HEK293 (cell line): ENCODE measurements at regions not wholly inside any gene's neighbourhood (a gene's known extent, or its start where the extent isn't known, plus 50 kb on each side); places are given as distances from the start of the nearest gene placed in this dataset.
A peak's percentile ranks its signal among the peaks of the same experiment; 100 is the strongest.

Experiments
- CTCF ChIA-PET: fragments of 350-600 bp; formaldehyde crosslinking; extraction: SDS; loops from one replicate; lab custom pipeline; 2021; ENCODE audit warnings: antibody characterized with exemption; lab: Yijun Ruan, JAX
- POLR2A ChIA-PET: fragments of 300-600 bp; formaldehyde crosslinking; extraction: SDS; loops from one replicate; lab custom pipeline; 2020; ENCODE audit warnings: antibody characterized with exemption, inconsistent platforms; lab: Yijun Ruan, JAX
- H3K27ac ChIP-seq: fragments of 200-500 bp; sonication (Bioruptor generic); 2 replicates; pipeline ENCODE4 v1.5.1; 2014; ENCODE audit warnings: low read depth, low read length, control low read depth, inconsistent platforms; ENCODE audit errors: extremely low read depth
- H3K36me3 ChIP-seq, 2 experiments: fragments of 200-500 bp in 1 of 2; sonication (Bioruptor generic) in 1 of 2; 1 replicate in 1 of 2; 2 replicates in 1 of 2; pipeline ENCODE4 v1.5.1; 2014 to 2017; ENCODE audit warnings: inconsistent platforms in 2 of 2, low read length in 2 of 2; ENCODE audit not compliant: control insufficient read depth in 2 of 2, insufficient read depth in 1 of 2
- H3K4me1 ChIP-seq: fragments of 200-500 bp; sonication (Bioruptor generic); 2 replicates; pipeline ENCODE4 v1.5.1; 2014; ENCODE audit warnings: mild to moderate bottlenecking, low read length, inconsistent platforms; ENCODE audit not compliant: control insufficient read depth, insufficient read depth
- H3K4me3 ChIP-seq: 2 replicates; pipeline ENCODE4 v1.5.1; 2011; ENCODE audit warnings: low read depth, mild to moderate bottlenecking, control low read depth, low read length, moderate library complexity
- H3K9me3 ChIP-seq: fragments of 200-500 bp; sonication (Bioruptor generic); 2 replicates; pipeline ENCODE4 v1.5.1; 2014; ENCODE audit warnings: low read depth, low read length, inconsistent platforms; ENCODE audit not compliant: control insufficient read depth, insufficient read depth
- REPIN1 ChIP-seq: fragments of 450-650 bp; formaldehyde crosslinking; IDR thresholded peaks from 2 replicates; pipeline ENCODE4 v1.5.1; 2017; ENCODE audit warnings: missing biosample characterization, missing genetic modification characterization, low read depth
- SETDB1 ChIP-seq: IDR thresholded peaks from one replicate; pipeline ENCODE4 v1.6.1; 2017; ENCODE audit warnings: mild to moderate bottlenecking, low read length, moderate library complexity, mixed read lengths; ENCODE audit not compliant: insufficient read length
- ZBTB17 ChIP-seq: fragments of 450-650 bp; formaldehyde crosslinking; IDR thresholded peaks from 2 replicates; pipeline ENCODE4 v1.5.1; 2016; ENCODE audit warnings: missing biosample characterization, missing genetic modification characterization
- ZBTB20 ChIP-seq: fragments of 450-650 bp; formaldehyde crosslinking; IDR thresholded peaks from 2 replicates; pipeline ENCODE4 v1.5.1; 2016; ENCODE audit warnings: missing biosample characterization, missing genetic modification characterization
- ZFHX2 ChIP-seq: fragments of 450-650 bp; formaldehyde crosslinking; conservative IDR thresholded peaks from 2 replicates; pipeline ENCODE4 v1.5.1; 2016; ENCODE audit warnings: missing biosample characterization, missing genetic modification characterization
- ZFP41 ChIP-seq: fragments of 450-650 bp; formaldehyde crosslinking; IDR thresholded peaks from 2 replicates; pipeline ENCODE4 v1.5.1; 2016; ENCODE audit warnings: missing biosample characterization, missing genetic modification characterization, borderline replicate concordance
- ZNF155 ChIP-seq: fragments of 450-650 bp; formaldehyde crosslinking; IDR thresholded peaks from 2 replicates; pipeline ENCODE4 v1.5.1; 2016; ENCODE audit warnings: missing biosample characterization, missing genetic modification characterization
- ZNF16 ChIP-seq: fragments of 450-650 bp; formaldehyde crosslinking; IDR thresholded peaks from 2 replicates; pipeline ENCODE4 v1.5.1; 2016; ENCODE audit warnings: low read depth, missing biosample characterization, missing genetic modification characterization
- ZNF510 ChIP-seq: fragments of 450-650 bp; formaldehyde crosslinking; IDR thresholded peaks from 2 replicates; pipeline ENCODE4 v1.5.1; 2018; ENCODE audit warnings: mild to moderate bottlenecking, missing genetic modification characterization, missing biosample characterization; ENCODE audit not compliant: insufficient replicate concordance
- ZNF521 ChIP-seq: fragments of 450-650 bp; formaldehyde crosslinking; IDR thresholded peaks from 2 replicates; pipeline ENCODE4 v1.5.1; 2017; ENCODE audit warnings: missing biosample characterization, mild to moderate bottlenecking, missing genetic modification characterization
- ZNF530 ChIP-seq: fragments of 450-650 bp; formaldehyde crosslinking; IDR thresholded peaks from 2 replicates; pipeline ENCODE4 v1.5.1; 2016; ENCODE audit warnings: low read depth, missing biosample characterization, missing genetic modification characterization
- ZNF558 ChIP-seq: fragments of 450-650 bp; formaldehyde crosslinking; IDR thresholded peaks from 2 replicates; pipeline ENCODE4 v1.5.1; 2016; ENCODE audit warnings: missing biosample characterization, missing genetic modification characterization
- ZNF654 ChIP-seq: fragments of 450-650 bp; formaldehyde crosslinking; IDR thresholded peaks from 2 replicates; pipeline ENCODE4 v1.5.1; 2016; ENCODE audit warnings: low read depth, missing biosample characterization, missing genetic modification characterization
- ZNF707 ChIP-seq: fragments of 450-650 bp; formaldehyde crosslinking; IDR thresholded peaks from 2 replicates; pipeline ENCODE4 v1.5.1; 2016; ENCODE audit warnings: missing biosample characterization, missing genetic modification characterization
- ZNF830 ChIP-seq: fragments of 450-650 bp; IDR thresholded peaks from 2 replicates; pipeline ENCODE4 v1.5.0; 2018; ENCODE audit warnings: missing biosample characterization, missing genetic modification characterization, low read depth, mild to moderate bottlenecking, moderate library complexity
- ZNF837 ChIP-seq: fragments of 450-650 bp; formaldehyde crosslinking; IDR thresholded peaks from 2 replicates; pipeline ENCODE4 v1.5.1; 2016; ENCODE audit warnings: missing biosample characterization, missing genetic modification characterization
- TF ChIP-seq, protein P1 (sequence below): fragments of 450-650 bp; formaldehyde crosslinking; IDR thresholded peaks from 2 replicates; pipeline ENCODE4 v1.5.1; 2016; ENCODE audit warnings: missing biosample characterization, missing genetic modification characterization
- TF ChIP-seq, protein P2 (sequence below): fragments of 450-650 bp; formaldehyde crosslinking; IDR thresholded peaks from 2 replicates; pipeline ENCODE4 v1.5.1; 2016; ENCODE audit warnings: missing biosample characterization, missing genetic modification characterization

DNA sequence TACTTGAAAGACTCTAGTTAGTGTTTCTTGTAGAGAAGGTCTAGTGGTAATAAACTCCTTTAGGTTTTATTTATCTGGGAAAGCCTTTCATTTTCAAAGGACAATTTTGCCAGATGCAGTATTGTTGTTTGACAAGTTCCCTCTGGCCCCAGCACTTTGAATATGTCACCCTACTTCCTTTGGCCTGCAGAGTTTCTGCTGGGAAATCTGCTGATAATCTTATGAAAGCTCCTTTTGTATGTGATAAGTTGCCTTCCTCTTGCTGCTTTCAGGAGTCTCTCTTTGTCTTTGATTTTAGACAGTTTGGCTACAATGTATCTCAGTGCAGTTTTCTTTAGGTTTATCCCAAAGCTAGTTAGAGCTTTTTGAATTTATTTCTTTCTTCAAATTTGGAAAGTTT lies 106.2 kb upstream of the L3MBTL4 start (continued):
- TF ChIP-seq ZNF521 (tag by site-specific recombination), result no peak
- no peak for TF ChIP-seq ZNF16
- TF ChIP-seq SETDB1, result no peak
- no peak for TF ChIP-seq ZNF155 (tag by site-specific recombination)
- no peak for TF ChIP-seq ZNF830 (tag by site-specific recombination)
- no peak for TF ChIP-seq ZNF707 (tag by site-specific recombination)
- TF ChIP-seq ZNF530 (tag by site-specific recombination), result no peak
- TF ChIP-seq ZFP41 (tag by site-specific recombination), result no peak
- TF ChIP-seq, all 188 proteins: peak for 0

DNA sequence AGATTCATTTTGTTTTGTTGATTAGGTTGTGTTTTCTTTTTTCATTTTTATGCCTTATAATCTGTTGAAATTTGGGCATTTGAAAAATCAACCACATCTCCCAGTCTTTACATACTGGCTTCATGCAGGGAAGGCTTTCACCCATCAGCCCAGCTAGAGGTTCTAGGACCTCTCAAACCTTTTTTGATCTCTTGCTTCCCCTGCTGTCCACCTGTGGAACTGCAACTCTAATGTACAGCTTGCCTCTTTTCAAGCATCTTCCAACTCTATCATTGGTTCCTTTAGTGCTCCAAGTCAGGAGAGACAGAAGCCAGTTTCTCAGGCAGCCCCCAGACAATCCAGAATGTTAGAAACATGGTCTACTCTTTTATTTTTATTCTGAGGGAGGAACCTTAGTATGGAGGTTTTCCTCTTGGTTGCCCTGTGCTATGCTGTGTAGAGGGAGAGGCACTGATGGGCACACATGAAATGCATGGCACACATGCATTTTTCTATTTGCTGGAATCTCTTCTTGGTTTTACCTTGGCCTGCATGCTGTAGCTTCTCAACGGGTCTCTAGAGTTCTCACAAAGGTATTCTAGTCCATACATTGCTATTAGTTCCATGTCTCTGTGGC lies 107.2 kb upstream of the L3MBTL4 start:
- Histone ChIP-seq H3K27ac (no peak overlapping the region), H3K9me3 (no peaks in the 10 kb centered on the region), H3K4me1 (no peaks in the 10 kb centered on the region), H3K36me3 (no peaks in the 10 kb centered on the region), H3K4me3 (no peak overlapping the region)
- CTCF ChIA-PET, result interaction anchor here (0.5 to 4.3 kb wide), 43 partner anchors 8 to 1107 kb away, joined by 3 to 20 read pairs (median 4); no protein-coding TSS in a partner anchor
- TF ChIP-seq ZNF530 (tag by site-specific recombination), result no peak
- TF ChIP-seq ZFHX2 (tag by site-specific recombination), result no peak
- no peak for TF ChIP-seq ZBTB17
- no peak for TF ChIP-seq ZNF510 (tag by site-specific recombination)
- TF ChIP-seq ZBTB20 (tag by site-specific recombination), result no peak
- TF ChIP-seq REPIN1 (tag by site-specific recombination), result no peak
- TF ChIP-seq ZNF558 (tag by site-specific recombination), result no peak
- no peak for TF ChIP-seq ZNF521 (tag by site-specific recombination)
- TF ChIP-seq ZNF654, result peak; percentile 43
- TF ChIP-seq, protein P1, sequence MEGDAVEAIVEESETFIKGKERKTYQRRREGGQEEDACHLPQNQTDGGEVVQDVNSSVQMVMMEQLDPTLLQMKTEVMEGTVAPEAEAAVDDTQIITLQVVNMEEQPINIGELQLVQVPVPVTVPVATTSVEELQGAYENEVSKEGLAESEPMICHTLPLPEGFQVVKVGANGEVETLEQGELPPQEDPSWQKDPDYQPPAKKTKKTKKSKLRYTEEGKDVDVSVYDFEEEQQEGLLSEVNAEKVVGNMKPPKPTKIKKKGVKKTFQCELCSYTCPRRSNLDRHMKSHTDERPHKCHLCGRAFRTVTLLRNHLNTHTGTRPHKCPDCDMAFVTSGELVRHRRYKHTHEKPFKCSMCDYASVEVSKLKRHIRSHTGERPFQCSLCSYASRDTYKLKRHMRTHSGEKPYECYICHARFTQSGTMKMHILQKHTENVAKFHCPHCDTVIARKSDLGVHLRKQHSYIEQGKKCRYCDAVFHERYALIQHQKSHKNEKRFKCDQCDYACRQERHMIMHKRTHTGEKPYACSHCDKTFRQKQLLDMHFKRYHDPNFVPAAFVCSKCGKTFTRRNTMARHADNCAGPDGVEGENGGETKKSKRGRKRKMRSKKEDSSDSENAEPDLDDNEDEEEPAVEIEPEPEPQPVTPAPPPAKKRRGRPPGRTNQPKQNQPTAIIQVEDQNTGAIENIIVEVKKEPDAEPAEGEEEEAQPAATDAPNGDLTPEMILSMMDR (tag by site-specific recombination), result 0 out of 2 replicates have a peak, but pooled peaks have one; percentile 17
- POLR2A ChIA-PET, result no interaction called here

DNA sequence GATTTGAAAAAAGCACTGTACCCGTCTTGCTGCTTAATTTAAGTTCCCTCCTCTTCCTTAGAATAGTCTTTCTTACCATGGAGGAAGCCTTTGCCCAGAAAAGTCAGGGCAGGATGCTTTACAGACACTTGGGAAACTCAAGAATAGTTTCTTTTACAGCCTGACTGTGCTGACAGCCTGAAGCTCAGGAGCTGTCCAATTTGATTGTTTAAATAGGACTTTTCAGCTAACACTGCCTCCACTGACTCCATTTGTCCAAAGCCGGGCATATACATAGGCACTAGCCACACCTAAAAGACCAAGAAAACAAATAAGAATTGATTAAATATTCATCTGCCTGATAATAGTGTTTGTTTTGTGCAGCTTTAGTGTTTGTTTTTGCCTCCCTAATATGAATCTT lies 110.9 kb upstream of the L3MBTL4 start:
- Histone ChIP-seq H3K36me3 (no peaks in the 10 kb centered on the region), H3K4me1 (no peaks in the 10 kb centered on the region), H3K27ac (no peak overlapping the region), H3K9me3 (no peaks in the 10 kb centered on the region), H3K4me3 (no peak overlapping the region)
- no peak for TF ChIP-seq ZNF837
- TF ChIP-seq, protein P2, sequence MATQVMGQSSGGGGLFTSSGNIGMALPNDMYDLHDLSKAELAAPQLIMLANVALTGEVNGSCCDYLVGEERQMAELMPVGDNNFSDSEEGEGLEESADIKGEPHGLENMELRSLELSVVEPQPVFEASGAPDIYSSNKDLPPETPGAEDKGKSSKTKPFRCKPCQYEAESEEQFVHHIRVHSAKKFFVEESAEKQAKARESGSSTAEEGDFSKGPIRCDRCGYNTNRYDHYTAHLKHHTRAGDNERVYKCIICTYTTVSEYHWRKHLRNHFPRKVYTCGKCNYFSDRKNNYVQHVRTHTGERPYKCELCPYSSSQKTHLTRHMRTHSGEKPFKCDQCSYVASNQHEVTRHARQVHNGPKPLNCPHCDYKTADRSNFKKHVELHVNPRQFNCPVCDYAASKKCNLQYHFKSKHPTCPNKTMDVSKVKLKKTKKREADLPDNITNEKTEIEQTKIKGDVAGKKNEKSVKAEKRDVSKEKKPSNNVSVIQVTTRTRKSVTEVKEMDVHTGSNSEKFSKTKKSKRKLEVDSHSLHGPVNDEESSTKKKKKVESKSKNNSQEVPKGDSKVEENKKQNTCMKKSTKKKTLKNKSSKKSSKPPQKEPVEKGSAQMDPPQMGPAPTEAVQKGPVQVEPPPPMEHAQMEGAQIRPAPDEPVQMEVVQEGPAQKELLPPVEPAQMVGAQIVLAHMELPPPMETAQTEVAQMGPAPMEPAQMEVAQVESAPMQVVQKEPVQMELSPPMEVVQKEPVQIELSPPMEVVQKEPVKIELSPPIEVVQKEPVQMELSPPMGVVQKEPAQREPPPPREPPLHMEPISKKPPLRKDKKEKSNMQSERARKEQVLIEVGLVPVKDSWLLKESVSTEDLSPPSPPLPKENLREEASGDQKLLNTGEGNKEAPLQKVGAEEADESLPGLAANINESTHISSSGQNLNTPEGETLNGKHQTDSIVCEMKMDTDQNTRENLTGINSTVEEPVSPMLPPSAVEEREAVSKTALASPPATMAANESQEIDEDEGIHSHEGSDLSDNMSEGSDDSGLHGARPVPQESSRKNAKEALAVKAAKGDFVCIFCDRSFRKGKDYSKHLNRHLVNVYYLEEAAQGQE (tag by site-specific recombination), result peak; percentile 55; the same call in 1 of the 2 replicates
- ChIA-PET POLR2A (no interaction called here), CTCF (no interaction called here)
